Activated B cell treated with CpG ODN at 0.5 μM for 24 hours (primary cell): ENCODE measurements at regions not wholly inside any gene's neighbourhood (a gene's known extent, or its start where the extent isn't known, plus 50 kb on each side); places are given as distances from the start of the nearest gene placed in this dataset.

Experiments
- ATAC-seq: fragments of 200-7000 bp; cut with Tn5 transposase; one replicate; pipeline ENCODE4 v1.10.0; 2021; ENCODE audit warnings: low read depth, mild to moderate bottlenecking, moderate library complexity
- CTCF ChIA-PET: fragments of 350-600 bp; sonication (Branson Sonifier 250); formaldehyde crosslinking; loops from one replicate; lab custom pipeline; 2021; ENCODE audit warnings: antibody characterized with exemption; lab: Charles Lee
- POLR2A ChIA-PET: fragments of 350-600 bp; sonication (Branson Sonifier 250); formaldehyde crosslinking; loops from one replicate; lab custom pipeline; 2021; ENCODE audit warnings: antibody characterized with exemption; lab: Charles Lee
- DNase-seq: peaks from one replicate; pipeline ENCODE4 v3.0.0; 2022
- H3K27ac Mint-ChIP-seq: one replicate; pipeline ENCODE4 v1.8.0; 2020; ENCODE audit warnings: mixed read lengths
- H3K27me3 Mint-ChIP-seq: one replicate; pipeline ENCODE4 v1.8.0; 2021; ENCODE audit warnings: mixed read lengths
- H3K36me3 Mint-ChIP-seq: one replicate; pipeline ENCODE4 v1.8.0; 2021; ENCODE audit warnings: low read depth, mixed read lengths
- H3K4me1 Mint-ChIP-seq: one replicate; pipeline ENCODE4 v1.8.0; 2021; ENCODE audit warnings: mixed read lengths
- H3K4me3 Mint-ChIP-seq: one replicate; pipeline ENCODE4 v1.8.0; 2020; ENCODE audit warnings: mild to moderate bottlenecking, mixed read lengths
- H3K9me3 Mint-ChIP-seq: one replicate; pipeline ENCODE4 v1.8.0; 2020; ENCODE audit warnings: mixed read lengths
- CTCF ChIP-seq: fragments of 200-600 bp; IDR thresholded peaks from one replicate; pipeline ENCODE4 v1.8.0; 2022; ENCODE audit warnings: antibody characterized with exemption, mild to moderate bottlenecking
- intact Hi-C: fragments of 100-400 bp; cut with micrococcal nuclease; formaldehyde crosslinking; loops from one replicate; pipeline ENCODE4 v1.15.1; 2024

- POLR2A ChIA-PET, result no interaction called here
- peaks cover 5% of the 10 kb centered on the region for H3K27me3 Mint-ChIP-seq
- H3K36me3 Mint-ChIP-seq, result no peaks in the 10 kb centered on the region
- ATAC-seq, result no peak
- no peak for DNase-seq
- intact Hi-C loops, result no loop called here
- H3K4me1 Mint-ChIP-seq, result no peaks in the 10 kb centered on the region
- no peak overlapping the region for H3K27ac Mint-ChIP-seq
- H3K9me3 Mint-ChIP-seq, result no peaks in the 10 kb centered on the region
- CTCF ChIA-PET, result no interaction called here
- no peak overlapping the region for H3K4me3 Mint-ChIP-seq
- TF ChIP-seq CTCF, result no peak
Observed at GRCh38 chr2:129439406-129440302, 539.8 kb upstream of the RAB6C start.

GRCh38 chr2:129441610-129442009 is 537.9 kb upstream of the RAB6C start:
- no peak for TF ChIP-seq CTCF
- Mint-ChIP-seq H3K9me3 (no peaks in the 10 kb centered on the region), H3K4me3 (no peak overlapping the region), H3K4me1 (no peaks in the 10 kb centered on the region), H3K27me3 (peaks cover 8% of the 10 kb centered on the region), H3K36me3 (no peaks in the 10 kb centered on the region), H3K27ac (no peak overlapping the region)
- POLR2A ChIA-PET, result no interaction called here
- intact Hi-C loops, result no loop called here
- no peak for ATAC-seq
- DNase-seq, result no peak
- CTCF ChIA-PET, result no interaction called here

- peaks cover 8% of the 10 kb centered on the region for H3K27me3 Mint-ChIP-seq
- H3K4me1 Mint-ChIP-seq, result no peaks in the 10 kb centered on the region
- TF ChIP-seq CTCF, result no peak
- DNase-seq, result no peak
- no peaks in the 10 kb centered on the region for H3K9me3 Mint-ChIP-seq
- no peak for ATAC-seq
- no peaks in the 10 kb centered on the region for H3K36me3 Mint-ChIP-seq
- no peak overlapping the region for H3K4me3 Mint-ChIP-seq
- CTCF ChIA-PET, result no interaction called here
- POLR2A ChIA-PET, result no interaction called here
- intact Hi-C loops, result no loop called here
- H3K27ac Mint-ChIP-seq, result no peak overlapping the region
Observed at GRCh38 chr2:129443235-129443864, 536.1 kb upstream of the RAB6C start.

- H3K4me1 Mint-ChIP-seq, result no peaks in the 10 kb centered on the region
- H3K36me3 Mint-ChIP-seq, result no peaks in the 10 kb centered on the region
- peaks cover 7% of the 10 kb centered on the region for H3K27me3 Mint-ChIP-seq
- POLR2A ChIA-PET, result no interaction called here
- no peaks in the 10 kb centered on the region for H3K9me3 Mint-ChIP-seq
- no peak overlapping the region for H3K4me3 Mint-ChIP-seq
- intact Hi-C loops, result no loop called here
- TF ChIP-seq CTCF, result no peak
- H3K27ac Mint-ChIP-seq, result no peak overlapping the region
- no peak for DNase-seq
- CTCF ChIA-PET, result no interaction called here
- ATAC-seq, result no peak
Observed at GRCh38 chr2:129443865-129444739, 535.4 kb upstream of the RAB6C start.

GRCh38 chr2:129444751-129445150 is 534.7 kb upstream of the RAB6C start:
- Mint-ChIP-seq H3K27me3 (peaks cover 5% of the 10 kb centered on the region), H3K9me3 (no peaks in the 10 kb centered on the region), H3K4me3 (no peak overlapping the region), H3K27ac (no peak overlapping the region), H3K4me1 (no peaks in the 10 kb centered on the region), H3K36me3 (no peaks in the 10 kb centered on the region)
- intact Hi-C loops, result no loop called here
- TF ChIP-seq CTCF, result no peak
- ATAC-seq (no peak), DNase-seq (no peak)
- ChIA-PET POLR2A (no interaction called here), CTCF (no interaction called here)
